ENCODE measurements at regions not wholly inside any gene's neighbourhood (a gene's known extent, or its start where the extent isn't known, plus 50 kb on each side); places are given as distances from the start of the nearest gene placed in this dataset.

GRCh38 chr1:70842562-70842961 lies 205.1 kb downstream of the PTGER3 start:
- Histone ChIP-seq H3K27me3 (no peaks in the 10 kb centered on the region), H3K9me3 (no peaks in the 10 kb centered on the region), H3K4me1 (no peaks in the 10 kb centered on the region), H3K4me3 (no peak overlapping the region), H3K27ac (no peak overlapping the region), H3K36me3 (no peaks in the 10 kb centered on the region)
- 81% methylated on average over 1 of the region's 1 CpG for WGBS
- no peak for DNase-seq (ENCODE audit: low spot score in 2 of 2)
- no peak for TF ChIP-seq EP300 (IDR thresholded peaks at IDR 0.05)
- TF ChIP-seq POLR2AphosphoS5 (IDR thresholded peaks at IDR 0.05) = no peak
- no peak for TF ChIP-seq POLR2A (IDR thresholded peaks at IDR 0.05)
- TF ChIP-seq, protein P1, sequence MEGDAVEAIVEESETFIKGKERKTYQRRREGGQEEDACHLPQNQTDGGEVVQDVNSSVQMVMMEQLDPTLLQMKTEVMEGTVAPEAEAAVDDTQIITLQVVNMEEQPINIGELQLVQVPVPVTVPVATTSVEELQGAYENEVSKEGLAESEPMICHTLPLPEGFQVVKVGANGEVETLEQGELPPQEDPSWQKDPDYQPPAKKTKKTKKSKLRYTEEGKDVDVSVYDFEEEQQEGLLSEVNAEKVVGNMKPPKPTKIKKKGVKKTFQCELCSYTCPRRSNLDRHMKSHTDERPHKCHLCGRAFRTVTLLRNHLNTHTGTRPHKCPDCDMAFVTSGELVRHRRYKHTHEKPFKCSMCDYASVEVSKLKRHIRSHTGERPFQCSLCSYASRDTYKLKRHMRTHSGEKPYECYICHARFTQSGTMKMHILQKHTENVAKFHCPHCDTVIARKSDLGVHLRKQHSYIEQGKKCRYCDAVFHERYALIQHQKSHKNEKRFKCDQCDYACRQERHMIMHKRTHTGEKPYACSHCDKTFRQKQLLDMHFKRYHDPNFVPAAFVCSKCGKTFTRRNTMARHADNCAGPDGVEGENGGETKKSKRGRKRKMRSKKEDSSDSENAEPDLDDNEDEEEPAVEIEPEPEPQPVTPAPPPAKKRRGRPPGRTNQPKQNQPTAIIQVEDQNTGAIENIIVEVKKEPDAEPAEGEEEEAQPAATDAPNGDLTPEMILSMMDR (IDR thresholded peaks at IDR 0.05) = no peak

GRCh38 chr1:70843452-70843851 lies 204.2 kb downstream of the PTGER3 start:
- WGBS = 92% methylated on average over 1 of the region's 1 CpG
- H3K27me3 ChIP-seq = no peaks in the 10 kb centered on the region
- DNase-seq (ENCODE audit: low spot score in 2 of 2) = no peak
- no peaks in the 10 kb centered on the region for H3K4me1 ChIP-seq
- no peak overlapping the region for H3K27ac ChIP-seq
- no peaks in the 10 kb centered on the region for H3K36me3 ChIP-seq
- H3K9me3 ChIP-seq = no peaks in the 10 kb centered on the region
- TF ChIP-seq POLR2A (IDR thresholded peaks at IDR 0.05) (no peak), POLR2AphosphoS5 (IDR thresholded peaks at IDR 0.05) (no peak), EP300 (IDR thresholded peaks at IDR 0.05) (no peak)
- TF ChIP-seq, protein P1 (IDR thresholded peaks at IDR 0.05) = no peak
- H3K4me3 ChIP-seq = no peak overlapping the region

- H3K4me3 ChIP-seq = no peak overlapping the region
- H3K27me3 ChIP-seq = no peaks in the 10 kb centered on the region
- DNase-seq (ENCODE audit: low spot score in 2 of 2) = no peak
- no peak overlapping the region for H3K27ac ChIP-seq
- TF ChIP-seq, protein P1 (IDR thresholded peaks at IDR 0.05) = no peak
- TF ChIP-seq POLR2AphosphoS5 (IDR thresholded peaks at IDR 0.05) = no peak
- TF ChIP-seq EP300 (IDR thresholded peaks at IDR 0.05) = no peak
- TF ChIP-seq POLR2A (IDR thresholded peaks at IDR 0.05) = no peak
- no peaks in the 10 kb centered on the region for H3K36me3 ChIP-seq
- no peaks in the 10 kb centered on the region for H3K4me1 ChIP-seq
- H3K9me3 ChIP-seq = no peaks in the 10 kb centered on the region
These were observed 200.6 kb downstream of the PTGER3 start for GRCh38 chr1:70847013-70847412.

DNA sequence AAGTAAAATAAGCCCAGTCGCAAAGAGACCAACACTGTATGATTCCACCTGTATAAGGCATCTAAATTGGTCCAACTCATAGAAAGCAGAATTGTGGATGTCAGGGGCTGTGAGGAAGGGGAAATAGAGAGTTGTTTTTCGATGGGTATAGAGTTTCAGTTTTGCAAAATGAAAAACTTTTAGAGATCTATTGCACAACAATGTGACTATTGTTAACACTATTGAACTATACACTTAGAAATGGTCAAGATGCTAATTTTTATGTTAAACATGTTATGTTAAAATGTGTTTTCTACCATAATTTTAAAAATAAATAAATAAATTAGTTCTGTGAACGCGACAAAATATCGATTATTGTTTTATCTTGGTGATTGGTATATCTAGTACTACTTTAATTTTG lies 192.4 kb downstream of the PTGER3 start:
- no peak overlapping the region for H3K4me3 ChIP-seq
- WGBS = 76% methylated on average over 5 of the region's 5 CpGs
- no peaks in the 10 kb centered on the region for H3K36me3 ChIP-seq
- no peak for TF ChIP-seq EP300 (IDR thresholded peaks at IDR 0.05)
- no peak for TF ChIP-seq POLR2AphosphoS5 (IDR thresholded peaks at IDR 0.05)
- no peaks in the 10 kb centered on the region for H3K9me3 ChIP-seq
- no peak overlapping the region for H3K27ac ChIP-seq
- H3K4me1 ChIP-seq = no peaks in the 10 kb centered on the region
- H3K27me3 ChIP-seq = no peaks in the 10 kb centered on the region
- no peak for DNase-seq (ENCODE audit: low spot score in 2 of 2)

DNA sequence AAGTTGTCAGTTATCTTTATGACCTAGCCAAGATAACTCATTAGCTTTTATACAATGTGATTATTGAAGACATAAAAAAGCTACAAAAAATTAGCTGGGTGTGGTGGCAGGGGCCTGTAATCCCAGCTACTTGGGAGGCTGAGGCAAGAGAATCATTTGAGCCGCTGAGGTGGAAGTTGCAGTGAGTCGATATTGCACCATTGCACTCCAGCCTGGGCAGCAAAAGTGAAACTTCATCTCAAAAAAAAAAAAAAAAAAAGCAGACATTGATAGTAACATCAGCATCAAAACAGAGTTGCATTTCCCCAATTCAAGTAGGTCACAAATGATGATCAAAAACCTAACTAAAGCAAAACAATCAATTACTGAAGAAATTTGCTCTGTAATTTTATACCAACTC lies 191.4 kb downstream of the PTGER3 start:
- no peak overlapping the region for H3K27ac ChIP-seq
- no peak for DNase-seq (ENCODE audit: low spot score in 2 of 2)
- H3K9me3 ChIP-seq = no peaks in the 10 kb centered on the region
- H3K4me1 ChIP-seq = no peaks in the 10 kb centered on the region
- H3K36me3 ChIP-seq = no peaks in the 10 kb centered on the region
- no peaks in the 10 kb centered on the region for H3K27me3 ChIP-seq
- H3K4me3 ChIP-seq = no peak overlapping the region
- WGBS = 87% methylated on average over 2 of the region's 2 CpGs
- TF ChIP-seq POLR2A (IDR thresholded peaks at IDR 0.05) (no peak), POLR2AphosphoS5 (IDR thresholded peaks at IDR 0.05) (no peak), EP300 (IDR thresholded peaks at IDR 0.05) (no peak)
- TF ChIP-seq, protein P1 (IDR thresholded peaks at IDR 0.05) = no peak

GRCh38 chr1:70863239-70863638 lies 184.4 kb downstream of the PTGER3 start:
- TF ChIP-seq, protein P1 (IDR thresholded peaks at IDR 0.05) = no peak
- TF ChIP-seq EP300 (IDR thresholded peaks at IDR 0.05) (no peak), POLR2AphosphoS5 (IDR thresholded peaks at IDR 0.05) (no peak), POLR2A (IDR thresholded peaks at IDR 0.05) (no peak)
- Histone ChIP-seq H3K36me3 (no peaks in the 10 kb centered on the region), H3K9me3 (no peaks in the 10 kb centered on the region), H3K4me1 (no peaks in the 10 kb centered on the region), H3K27ac (no peak overlapping the region), H3K4me3 (no peak overlapping the region), H3K27me3 (no peaks in the 10 kb centered on the region)
- DNase-seq (ENCODE audit: low spot score in 2 of 2) = no peak
- 61% methylated on average over 1 of the region's 1 CpG for WGBS

Data from suprapubic skin (tissue), 4 donors.